ENCODE measurements at regions not wholly inside any gene's neighbourhood (a gene's known extent, or its start where the extent isn't known, plus 50 kb on each side); places are given as distances from the start of the nearest gene placed in this dataset.
A peak's percentile ranks its signal among the peaks of the same experiment; 100 is the strongest.
"Not testable (repeated sequence)": the region's sequence is repeated elsewhere in the genome, so short reads cannot be mapped to it uniquely, and the experiment has no call there.

GRCh38 chr1:61580417-61580816 is 144.5 kb downstream of the TM2D1 start:
- no peak for DNase-seq (ENCODE audit: low read depth)

- DNase-seq (ENCODE audit: low read depth) = no peak
These were observed 145.1 kb downstream of the TM2D1 start for GRCh38 chr1:61579802-61580201.

GRCh38 chr1:61572046-61572445 is 152.9 kb downstream of the TM2D1 start:
- no peak for DNase-seq (ENCODE audit: low read depth)

- no peak for DNase-seq (ENCODE audit: low read depth)
These were observed 154.8 kb downstream of the TM2D1 start for GRCh38 chr1:61570191-61570590.

GRCh38 chr1:61569303-61569621 is 155.7 kb downstream of the TM2D1 start:
- no peak for DNase-seq (ENCODE audit: low read depth)

- no peak for DNase-seq (ENCODE audit: low read depth)
These were observed 156.3 kb downstream of the TM2D1 start for GRCh38 chr1:61568460-61569302.

GRCh38 chr1:61566177-61566576 is 158.8 kb downstream of the TM2D1 start:
- DNase-seq (ENCODE audit: low read depth) = no peak

GRCh38 chr1:61563611-61564010 is 161.3 kb downstream of the TM2D1 start:
- DNase-seq (ENCODE audit: low read depth) = no peak

GRCh38 chr1:61561666-61562065 is 163.3 kb downstream of the TM2D1 start:
- DNase-seq (ENCODE audit: low read depth) = peak; percentile 4

- DNase-seq (ENCODE audit: low read depth) = no peak
These were observed 164.6 kb downstream of the TM2D1 start for GRCh38 chr1:61560385-61560784.

- no peak for DNase-seq (ENCODE audit: low read depth)
These were observed 168.3 kb downstream of the TM2D1 start for GRCh38 chr1:61556631-61557030.

GRCh38 chr1:61552630-61553305 is 172.2 kb downstream of the TM2D1 start:
- DNase-seq (ENCODE audit: low read depth) = no peak

- not testable (repeated sequence) for DNase-seq (ENCODE audit: low read depth)
These were observed 177.6 kb downstream of the TM2D1 start for GRCh38 chr1:61547302-61547701.

GRCh38 chr1:61544870-61545269 is 180.1 kb downstream of the TM2D1 start:
- not testable (repeated sequence) for DNase-seq (ENCODE audit: low read depth)

GRCh38 chr1:61543498-61543897 is 181.4 kb downstream of the TM2D1 start:
- DNase-seq (ENCODE audit: low read depth) = not testable (repeated sequence)

- no peak for DNase-seq (ENCODE audit: low read depth)
These were observed 185.1 kb downstream of the TM2D1 start for GRCh38 chr1:61539720-61540462.

GRCh38 chr1:61538228-61538627 is 186.7 kb downstream of the TM2D1 start:
- DNase-seq (ENCODE audit: low read depth) = no peak

- no peak for DNase-seq (ENCODE audit: low read depth)
These were observed 188.5 kb downstream of the TM2D1 start for GRCh38 chr1:61536174-61537108.

- no peak for DNase-seq (ENCODE audit: low read depth)
These were observed 190.1 kb downstream of the TM2D1 start for GRCh38 chr1:61534847-61535246.

GRCh38 chr1:61533546-61533945 is 191.4 kb downstream of the TM2D1 start:
- DNase-seq (ENCODE audit: low read depth) = no peak

GRCh38 chr1:61531716-61532115 is 193.2 kb downstream of the TM2D1 start:
- DNase-seq (ENCODE audit: low read depth) = no peak

All from non-pigmented ciliary epithelial cell (primary cell).